ENCODE measurements at regions not wholly inside any gene's neighbourhood (a gene's known extent, or its start where the extent isn't known, plus 50 kb on each side); places are given as distances from the start of the nearest gene placed in this dataset.

GRCh38 chr1:67515324-67516080, 85.3 kb upstream of the SERBP1 start:
- DNase-seq (ENCODE audit: low spot score) = no peak

GRCh38 chr1:67517046-67517445, 86.8 kb upstream of the SERBP1 start:
- no peak for DNase-seq (ENCODE audit: low spot score)
- TF ChIP-seq CBFB (CRISPR knock-in tag; IDR thresholded peaks at IDR 0.05; ENCODE audit: low read depth) (no peak), CREM (CRISPR knock-in tag; IDR thresholded peaks at IDR 0.05) (no peak), ZSCAN18 (CRISPR knock-in tag; IDR thresholded peaks at IDR 0.05) (no peak), ESRRA (CRISPR knock-in tag; IDR thresholded peaks at IDR 0.05; ENCODE audit: borderline replicate concordance) (no peak), NR2C2 (CRISPR knock-in tag; IDR thresholded peaks at IDR 0.05) (no peak), ZNF671 (CRISPR knock-in tag; IDR thresholded peaks at IDR 0.05) (no peak), ZBTB43 (CRISPR knock-in tag; IDR thresholded peaks at IDR 0.05) (no peak), CTCF (IDR thresholded peaks at IDR 0.05) (no peak), JUN (CRISPR knock-in tag; IDR thresholded peaks at IDR 0.05) (no peak), ERG (CRISPR knock-in tag; IDR thresholded peaks at IDR 0.05) (no peak), ZNF423 (CRISPR knock-in tag; IDR thresholded peaks at IDR 0.05) (no peak), NFATC4 (CRISPR knock-in tag; IDR thresholded peaks at IDR 0.05) (no peak), TCF7 (CRISPR knock-in tag; IDR thresholded peaks at IDR 0.05; ENCODE audit: low read depth) (no peak)
- TF ChIP-seq, protein P1, sequence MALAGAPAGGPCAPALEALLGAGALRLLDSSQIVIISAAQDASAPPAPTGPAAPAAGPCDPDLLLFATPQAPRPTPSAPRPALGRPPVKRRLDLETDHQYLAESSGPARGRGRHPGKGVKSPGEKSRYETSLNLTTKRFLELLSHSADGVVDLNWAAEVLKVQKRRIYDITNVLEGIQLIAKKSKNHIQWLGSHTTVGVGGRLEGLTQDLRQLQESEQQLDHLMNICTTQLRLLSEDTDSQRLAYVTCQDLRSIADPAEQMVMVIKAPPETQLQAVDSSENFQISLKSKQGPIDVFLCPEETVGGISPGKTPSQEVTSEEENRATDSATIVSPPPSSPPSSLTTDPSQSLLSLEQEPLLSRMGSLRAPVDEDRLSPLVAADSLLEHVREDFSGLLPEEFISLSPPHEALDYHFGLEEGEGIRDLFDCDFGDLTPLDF (CRISPR knock-in tag; IDR thresholded peaks at IDR 0.05) = no peak
- TF ChIP-seq, protein P2, sequence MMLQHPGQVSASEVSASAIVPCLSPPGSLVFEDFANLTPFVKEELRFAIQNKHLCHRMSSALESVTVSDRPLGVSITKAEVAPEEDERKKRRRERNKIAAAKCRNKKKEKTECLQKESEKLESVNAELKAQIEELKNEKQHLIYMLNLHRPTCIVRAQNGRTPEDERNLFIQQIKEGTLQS (CRISPR knock-in tag; conservative IDR thresholded peaks at IDR 0.05) = no peak
- ChIA-PET POLR2A (no interaction called here), CTCF (interaction anchor here (1.0 to 1.6 kb wide), 2 partner anchors 16 to 304 kb away, joined by 3 read pairs; no protein-coding TSS in a partner anchor)
- peaks cover 26% of the 10 kb centered on the region for H3K9me3 Mint-ChIP-seq
- H3K27ac Mint-ChIP-seq = no peak overlapping the region
- H3K4me3 Mint-ChIP-seq = no peak overlapping the region
- H3K4me1 Mint-ChIP-seq = peaks cover 10% of the 10 kb centered on the region
- peaks cover 99% of the 10 kb centered on the region for H3K27me3 Mint-ChIP-seq (ENCODE audit: low read depth)
- ATAC-seq = no peak
- H3K36me3 Mint-ChIP-seq = peaks cover 33% of the 10 kb centered on the region

More at GRCh38 chr1:67515324-67516080, 85.3 kb upstream of the SERBP1 start:
- POLR2A ChIA-PET = no interaction called here
- Mint-ChIP-seq H3K4me3 (no peak overlapping the region), H3K27me3 (ENCODE audit: low read depth) (peaks cover 98% of the 10 kb centered on the region), H3K27ac (no peak overlapping the region), H3K9me3 (peaks cover 30% of the 10 kb centered on the region), H3K36me3 (peaks cover 36% of the 10 kb centered on the region), H3K4me1 (peaks cover 10% of the 10 kb centered on the region)
- ATAC-seq = peak; percentile 85
- CTCF ChIA-PET = interaction anchor here (0.9 to 1.9 kb wide), 6 partner anchors 9 to 302 kb away, joined by 3 to 10 read pairs (median 6); no protein-coding TSS in a partner anchor
- TF ChIP-seq HMGXB4 (CRISPR knock-in tag; IDR thresholded peaks at IDR 0.05) = no peak
- no peak for TF ChIP-seq NR2C2 (CRISPR knock-in tag; IDR thresholded peaks at IDR 0.05)
